H9 (cell line): ENCODE measurements at regions not wholly inside any gene's neighbourhood (a gene's known extent, or its start where the extent isn't known, plus 50 kb on each side); places are given as distances from the start of the nearest gene placed in this dataset.

Experiments
- DNase-seq: peaks from one replicate; pipeline ENCODE4 v3.0.0-alpha.2; 2017
- H2AFZ ChIP-seq: one replicate; pipeline ENCODE4 v1.6.1; 2013; ENCODE audit warnings: mild to moderate bottlenecking, low read length, control low read depth, moderate library complexity
- H2AK5ac ChIP-seq: 2 replicates; pipeline ENCODE4 v1.6.1; 2013; ENCODE audit warnings: low read length, control low read depth, mixed read lengths; ENCODE audit not compliant: insufficient read length
- H2BK120ac ChIP-seq: one replicate; pipeline ENCODE4 v1.6.1; 2013; ENCODE audit warnings: low read depth, mild to moderate bottlenecking, low read length, control low read depth, inconsistent platforms; ENCODE audit not compliant: poor library complexity, severe bottlenecking
- H2BK12ac ChIP-seq: 2 replicates; pipeline ENCODE4 v1.6.1; 2013; ENCODE audit warnings: low read length, control low read depth, mixed read lengths, low read depth; ENCODE audit not compliant: insufficient read length
- H2BK15ac ChIP-seq: 2 replicates; pipeline ENCODE4 v1.6.1; 2013; ENCODE audit warnings: low read depth, low read length, control low read depth
- H2BK20ac ChIP-seq: one replicate; pipeline ENCODE4 v1.6.1; 2013; ENCODE audit warnings: low read depth, mild to moderate bottlenecking, low read length, control low read depth, inconsistent platforms; ENCODE audit not compliant: poor library complexity, severe bottlenecking
- H2BK5ac ChIP-seq: 2 replicates; pipeline ENCODE4 v1.6.1; 2013; ENCODE audit warnings: low read length, control low read depth, mixed read lengths; ENCODE audit not compliant: insufficient read length
- H3K14ac ChIP-seq: 2 replicates; pipeline ENCODE4 v1.6.1; 2013; ENCODE audit warnings: low read length, control low read depth; ENCODE audit not compliant: insufficient read depth
- H3K18ac ChIP-seq: 2 replicates; pipeline ENCODE4 v1.6.1; 2013; ENCODE audit warnings: low read depth, mild to moderate bottlenecking, mixed read lengths, low read length, control low read depth; ENCODE audit not compliant: insufficient read length
- H3K23ac ChIP-seq: 2 replicates; pipeline ENCODE4 v1.6.1; 2013; ENCODE audit warnings: low read length, control low read depth, mixed read lengths, low read depth; ENCODE audit not compliant: insufficient read length
- H3K23me2 ChIP-seq: 2 replicates; pipeline ENCODE4 v1.6.1; 2013; ENCODE audit warnings: low read depth, mild to moderate bottlenecking, mixed read lengths, low read length, control low read depth; ENCODE audit not compliant: insufficient read length, poor library complexity, severe bottlenecking
- H3K27ac ChIP-seq: 2 replicates; pipeline ENCODE4 v1.5.1; 2013; ENCODE audit warnings: low read length, control low read depth, mixed read lengths, low read depth; ENCODE audit not compliant: insufficient read length
- H3K27me3 ChIP-seq: 2 replicates; pipeline ENCODE4 v1.6.1; 2013; ENCODE audit warnings: low read length, control low read depth, inconsistent platforms; ENCODE audit not compliant: insufficient read depth
- H3K4ac ChIP-seq: 2 replicates; pipeline ENCODE4 v1.6.1; 2013; ENCODE audit warnings: low read depth, mild to moderate bottlenecking, control low read depth, inconsistent platforms, low read length, moderate library complexity
- H3K4me1 ChIP-seq: 2 replicates; pipeline ENCODE4 v1.6.1; 2013; ENCODE audit warnings: low read length, control low read depth, inconsistent platforms; ENCODE audit not compliant: insufficient read depth
- H3K4me2 ChIP-seq: 2 replicates; pipeline ENCODE4 v1.6.1; 2013; ENCODE audit warnings: low read length, control low read depth, mixed read lengths; ENCODE audit not compliant: insufficient read length, insufficient read depth
- H3K56ac ChIP-seq: 2 replicates; pipeline ENCODE4 v1.6.1; 2013; ENCODE audit warnings: low read depth, mild to moderate bottlenecking, mixed read lengths, low read length, control low read depth; ENCODE audit not compliant: insufficient read length
- H3K79me1 ChIP-seq: 2 replicates; pipeline ENCODE4 v1.6.1; 2013; ENCODE audit warnings: low read depth, mild to moderate bottlenecking, moderate library complexity, low read length, control low read depth, inconsistent platforms; ENCODE audit not compliant: insufficient read depth, poor library complexity, severe bottlenecking
- H3K79me2 ChIP-seq: 2 replicates; pipeline ENCODE4 v1.6.1; 2013; ENCODE audit warnings: low read length, control low read depth, inconsistent platforms; ENCODE audit not compliant: insufficient read depth
- H3K9ac ChIP-seq: 2 replicates; pipeline ENCODE4 v1.6.1; 2013; ENCODE audit warnings: low read length, control low read depth, mixed read lengths; ENCODE audit not compliant: insufficient read length; ENCODE audit errors: extremely low read depth
- H3K9me3 ChIP-seq: one replicate; pipeline ENCODE4 v1.6.1; 2013; ENCODE audit warnings: low read depth, low read length, inconsistent platforms; ENCODE audit not compliant: control insufficient read depth
- H3T11ph ChIP-seq: one replicate; pipeline ENCODE4 v1.6.1; 2013; ENCODE audit warnings: mild to moderate bottlenecking, low read length, control low read depth, inconsistent platforms
- H4K20me1 ChIP-seq: one replicate; pipeline ENCODE4 v1.6.1; 2013; ENCODE audit not compliant: control insufficient read depth, insufficient read length, insufficient read depth
- H4K5ac ChIP-seq: 2 replicates; pipeline ENCODE4 v1.6.1; 2013; ENCODE audit warnings: low read depth, mild to moderate bottlenecking, mixed read lengths, low read length, control low read depth; ENCODE audit not compliant: insufficient read length
- H4K8ac ChIP-seq: replicated peaks from 2 replicates; pipeline ENCODE4 v1.6.1; 2013; ENCODE audit warnings: low read length, control low read depth, mixed read lengths, low read depth; ENCODE audit not compliant: insufficient read length
- H4K91ac ChIP-seq: 2 replicates; pipeline ENCODE4 v1.6.1; 2013; ENCODE audit warnings: low read depth, mild to moderate bottlenecking, moderate library complexity, mixed read lengths, low read length, control low read depth; ENCODE audit not compliant: insufficient read length
- H3K27ac Mint-ChIP-seq, 3 experiments: 2 replicates in 2 of 3; 3 replicates in 1 of 3; pipeline ENCODE4 v1.8.0; 2020 to 2021; ENCODE audit warnings: mixed read lengths in 3 of 3, mild to moderate bottlenecking in 1 of 3, moderate library complexity in 1 of 3
- H3K27me3 Mint-ChIP-seq: 2 replicates; pipeline ENCODE4 v1.8.0; 2021; ENCODE audit warnings: low read depth, mild to moderate bottlenecking, moderate library complexity, mixed read lengths
- H3K36me3 Mint-ChIP-seq, 3 experiments: 2 replicates in 2 of 3; 3 replicates in 1 of 3; pipeline ENCODE4 v1.8.0; 2020 to 2021; ENCODE audit warnings: low read depth in 3 of 3, mixed read lengths in 3 of 3; ENCODE audit not compliant: insufficient read depth in 1 of 3
- H3K4me1 Mint-ChIP-seq, 2 experiments: 2 replicates each; pipeline ENCODE4 v1.8.0; 2020; ENCODE audit warnings: mixed read lengths in 2 of 2
- H3K4me3 Mint-ChIP-seq, 2 experiments: 2 replicates in 1 of 2; 3 replicates in 1 of 2; pipeline ENCODE4 v1.8.0; 2020 to 2021; ENCODE audit warnings: mild to moderate bottlenecking in 2 of 2, mixed read lengths in 2 of 2, moderate library complexity in 1 of 2
- H3K9me3 Mint-ChIP-seq, 2 experiments: 2 replicates in 1 of 2; 3 replicates in 1 of 2; pipeline ENCODE4 v1.8.0; 2020; ENCODE audit warnings: mild to moderate bottlenecking in 2 of 2, mixed read lengths in 2 of 2, moderate library complexity in 1 of 2
- CTCF ChIP-seq: fragments of 200-600 bp; sonication (generic); conservative IDR thresholded peaks from 3 replicates; pipeline ENCODE4 v1.8.0; 2021; ENCODE audit warnings: antibody characterized with exemption, mild to moderate bottlenecking
- WGBS: extraction: QIAGEN DNeasy Blood & Tissue Kit; methylation state at CpG from one replicate; pipeline ENCODE4 v1.1.7; 2013; ENCODE audit warnings: missing lambda C conversion rate, low lambda C conversion rate, mixed read lengths; ENCODE audit not compliant: insufficient read length; ENCODE audit errors: extremely low coverage; 5-methylcytosine and 5-hydroxymethylcytosine counted together

GRCh38 chr12:102746963-102747362 is 170.1 kb downstream of the PAH start:
- no peaks in the 10 kb centered on the region for H3K27me3 ChIP-seq
- H2BK15ac ChIP-seq, result no peak overlapping the region
- no peak overlapping the region for H4K5ac ChIP-seq
- H3K23ac ChIP-seq, result no peak overlapping the region
- no peak overlapping the region for H3T11ph ChIP-seq
- H3K79me1 ChIP-seq, result no peaks in the 10 kb centered on the region
- no peak overlapping the region for H2AFZ ChIP-seq
- H3K9ac ChIP-seq, result no peak overlapping the region
- no peak overlapping the region for H3K27ac ChIP-seq
- H3K14ac ChIP-seq, result no peak overlapping the region
- no peak overlapping the region for H2BK12ac ChIP-seq
- H4K91ac ChIP-seq, result no peak overlapping the region
- H3K56ac ChIP-seq, result no peak overlapping the region
- H3K4ac ChIP-seq, result no peak overlapping the region
- H3K4me1 ChIP-seq, result no peaks in the 10 kb centered on the region
- DNase-seq, result no peak
- no peak overlapping the region for H2BK5ac ChIP-seq
- Mint-ChIP-seq H3K4me3 (no peak overlapping the region), H3K27ac (no peak overlapping the region), H3K36me3 (no peaks in the 10 kb centered on the region), H3K9me3 (no peaks in the 10 kb centered on the region), H3K27me3 (no peaks in the 10 kb centered on the region), H3K4me1 (no peaks in the 10 kb centered on the region)
- no peak overlapping the region for H2AK5ac ChIP-seq
- no peak for TF ChIP-seq CTCF
- no CpG with 5 or more reads among the region's 4 CpGs for WGBS
- H3K23me2 ChIP-seq, result no peaks in the 10 kb centered on the region
- no peak overlapping the region for H3K4me2 ChIP-seq
- no peaks in the 10 kb centered on the region for H3K9me3 ChIP-seq
- no peak overlapping the region for H2BK20ac ChIP-seq
- H3K79me2 ChIP-seq, result no peaks in the 10 kb centered on the region
- H2BK120ac ChIP-seq, result no peak overlapping the region
- no peak overlapping the region for H4K8ac ChIP-seq
- no peak overlapping the region for H3K18ac ChIP-seq
- no peaks in the 10 kb centered on the region for H4K20me1 ChIP-seq
